Adrenal gland (tissue), 9 donors: ENCODE measurements at regions not wholly inside any gene's neighbourhood (a gene's known extent, or its start where the extent isn't known, plus 50 kb on each side); places are given as distances from the start of the nearest gene placed in this dataset.
"Not testable (repeated sequence)": the region's sequence is repeated elsewhere in the genome, so short reads cannot be mapped to it uniquely, and the experiment has no call there.

Experiments used
- DNase-seq, 7 donors: peaks; one replicate each; pipeline ENCODE4 v3.0.0-alpha.2; 2019 to 2020
- H3K27ac ChIP-seq, 5 donors: fragments of 200-600 bp; sonication (generic) in 4 of 5; 1 replicate in 3 of 5; 2 replicates in 2 of 5; pipeline versions ENCODE4 v1.5.1 to v1.8.0; 2016 to 2020; ENCODE audit warnings: mild to moderate bottlenecking in 1 of 5
- H3K27me3 ChIP-seq: fragments of 200-600 bp; 2 replicates; pipeline ENCODE4 v1.8.0; 2021
- H3K36me3 ChIP-seq, 2 donors: fragments of 200-600 bp; replicated peaks in 1 of 2; 1 replicate in 1 of 2; 2 replicates in 1 of 2; pipeline versions ENCODE4 v1.5.1 to v1.8.0; 2018 to 2022
- H3K4me1 ChIP-seq, 2 donors: fragments of 200-600 bp; replicated peaks in 1 of 2; 1 replicate in 1 of 2; 2 replicates in 1 of 2; pipeline versions ENCODE4 v1.5.1 to v1.8.0; 2018 to 2021
- H3K4me3 ChIP-seq, 4 donors: fragments of 200-600 bp; sonication (generic) in 3 of 4; one replicate each; pipeline ENCODE4 v1.5.1; 2016 to 2018
- H3K9me3 ChIP-seq, 3 donors: fragments of 200-600 bp; sonication (generic) in 1 of 3; replicated peaks in 1 of 3; 1 replicate in 2 of 3; 2 replicates in 1 of 3; pipeline versions ENCODE4 v1.5.1 to v1.8.0; 2016 to 2021
- POLR2A ChIP-seq, 2 donors: fragments of 450-650 bp; IDR thresholded peaks; one replicate each; pipeline ENCODE4 v1.6.1; 2017; ENCODE audit warnings: antibody characterized with exemption in 2 of 2, mild to moderate bottlenecking in 2 of 2, moderate library complexity in 1 of 2
- WGBS, 4 donors: extraction: QIAGEN DNeasy Blood & Tissue Kit in 2 of 4; methylation state at CpG; one replicate each; pipeline versions ENCODE4 v1.1.5 to v1.1.7; 2013 to 2017; 5-methylcytosine and 5-hydroxymethylcytosine counted together
- intact Hi-C, 2 donors: fragments of 100-400 bp; cut with DNase I; formaldehyde crosslinking; loops; one replicate each; pipeline versions ENCODE4 v1.14.1 to v1.15.0; 2022 to 2023
- TF ChIP-seq, protein P1 (sequence below), 6 experiments: fragments of 450-650 bp in 4 of 6; fragments of 200-600 bp in 2 of 6; sonication (generic) in 1 of 6; IDR thresholded peaks; 1 replicate in 5 of 6; 2 replicates in 1 of 6; pipeline versions ENCODE4 v1.5.1 to v1.8.0; 2016 to 2021; ENCODE audit warnings: antibody characterized with exemption in 6 of 6, mild to moderate bottlenecking in 2 of 6, moderate library complexity in 1 of 6
- donor health status: healthy with polysubstance abuse.
- donor health status: Bipolar disorder and iron deficiency.
- donor health status: DM: yes; HTN: yes; CAD: no.
- donor health status: DM: no; HTN: no; CAD: no.
- donor health status: DM: no; HTN: no; CAD: no.

DNA sequence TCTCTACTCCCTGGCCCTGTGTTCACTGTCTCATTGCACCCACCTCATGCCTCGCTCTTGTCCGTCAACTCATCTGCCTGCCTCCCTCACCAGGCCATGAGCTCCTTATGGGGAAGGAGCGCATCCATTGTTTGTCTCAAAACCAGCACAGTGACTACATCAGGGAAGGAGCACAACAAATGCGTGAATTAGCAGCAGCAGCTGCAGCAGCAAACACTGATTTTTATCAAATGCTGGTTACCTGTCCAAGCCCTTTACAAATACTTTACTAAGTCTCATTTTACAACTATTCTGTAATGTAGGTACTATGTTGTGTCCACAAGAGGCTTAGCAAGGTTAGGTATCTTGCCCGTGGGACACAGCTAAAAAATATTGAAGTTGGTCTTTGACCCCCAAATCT is 85.9 kb upstream of the PLET1 start:
- Histone ChIP-seq H3K9me3 (no peaks in the 10 kb centered on the region), H3K27me3 (no peaks in the 10 kb centered on the region), H3K4me1 (no peaks in the 10 kb centered on the region), H3K27ac (no peak overlapping the region), H3K36me3 (no peaks in the 10 kb centered on the region), H3K4me3 (no peak overlapping the region)
- 95 to 97% (median 96%) methylated on average over 5 of the region's 5 CpGs for WGBS, 4 donors
- TF ChIP-seq, protein P1, sequence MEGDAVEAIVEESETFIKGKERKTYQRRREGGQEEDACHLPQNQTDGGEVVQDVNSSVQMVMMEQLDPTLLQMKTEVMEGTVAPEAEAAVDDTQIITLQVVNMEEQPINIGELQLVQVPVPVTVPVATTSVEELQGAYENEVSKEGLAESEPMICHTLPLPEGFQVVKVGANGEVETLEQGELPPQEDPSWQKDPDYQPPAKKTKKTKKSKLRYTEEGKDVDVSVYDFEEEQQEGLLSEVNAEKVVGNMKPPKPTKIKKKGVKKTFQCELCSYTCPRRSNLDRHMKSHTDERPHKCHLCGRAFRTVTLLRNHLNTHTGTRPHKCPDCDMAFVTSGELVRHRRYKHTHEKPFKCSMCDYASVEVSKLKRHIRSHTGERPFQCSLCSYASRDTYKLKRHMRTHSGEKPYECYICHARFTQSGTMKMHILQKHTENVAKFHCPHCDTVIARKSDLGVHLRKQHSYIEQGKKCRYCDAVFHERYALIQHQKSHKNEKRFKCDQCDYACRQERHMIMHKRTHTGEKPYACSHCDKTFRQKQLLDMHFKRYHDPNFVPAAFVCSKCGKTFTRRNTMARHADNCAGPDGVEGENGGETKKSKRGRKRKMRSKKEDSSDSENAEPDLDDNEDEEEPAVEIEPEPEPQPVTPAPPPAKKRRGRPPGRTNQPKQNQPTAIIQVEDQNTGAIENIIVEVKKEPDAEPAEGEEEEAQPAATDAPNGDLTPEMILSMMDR (IDR thresholded peaks at IDR 0.05) = no peak
- TF ChIP-seq POLR2A (IDR thresholded peaks at IDR 0.05) = no peak
- DNase-seq = no peak
- intact Hi-C loops = no loop called here

DNA sequence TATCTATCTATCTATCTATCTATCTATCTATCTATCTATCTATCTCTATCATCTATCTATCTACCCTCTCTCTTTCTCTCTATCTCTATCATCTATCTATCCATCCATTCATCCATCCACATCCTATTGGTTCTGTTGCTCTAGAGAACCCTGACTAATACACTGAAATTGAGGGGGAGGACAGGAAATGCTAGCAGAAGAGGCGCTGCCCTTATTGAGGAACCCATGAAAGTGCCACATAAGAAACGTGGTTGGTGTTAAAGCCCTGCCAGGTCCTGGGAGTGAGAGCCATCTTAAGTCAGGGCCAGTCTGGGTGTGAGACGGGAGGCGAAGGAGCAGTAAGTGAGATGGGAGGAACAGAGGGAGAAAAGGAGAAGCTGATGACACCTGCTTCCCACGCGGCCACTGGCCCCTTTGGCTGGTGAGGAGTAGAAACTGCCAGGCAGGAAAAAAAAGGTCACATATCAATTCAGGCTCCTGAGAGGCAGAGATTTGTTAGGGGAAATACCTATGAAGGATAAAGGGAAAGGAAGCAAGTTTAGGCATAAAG is 87.9 kb upstream of the PLET1 start:
- Histone ChIP-seq H3K9me3 (no peaks in the 10 kb centered on the region), H3K36me3 (no peaks in the 10 kb centered on the region), H3K4me1 (no peaks in the 10 kb centered on the region), H3K4me3 (no peak overlapping the region), H3K27ac (no peak overlapping the region), H3K27me3 (no peaks in the 10 kb centered on the region)
- no peak for DNase-seq
- WGBS, 4 donors = 83 to 91% (median 85%) methylated on average over 6 of the region's 6 CpGs
- intact Hi-C loops = no loop called here
- TF ChIP-seq, protein P1 (IDR thresholded peaks at IDR 0.05) = no peak
- TF ChIP-seq POLR2A (IDR thresholded peaks at IDR 0.05) = no peak

DNA sequence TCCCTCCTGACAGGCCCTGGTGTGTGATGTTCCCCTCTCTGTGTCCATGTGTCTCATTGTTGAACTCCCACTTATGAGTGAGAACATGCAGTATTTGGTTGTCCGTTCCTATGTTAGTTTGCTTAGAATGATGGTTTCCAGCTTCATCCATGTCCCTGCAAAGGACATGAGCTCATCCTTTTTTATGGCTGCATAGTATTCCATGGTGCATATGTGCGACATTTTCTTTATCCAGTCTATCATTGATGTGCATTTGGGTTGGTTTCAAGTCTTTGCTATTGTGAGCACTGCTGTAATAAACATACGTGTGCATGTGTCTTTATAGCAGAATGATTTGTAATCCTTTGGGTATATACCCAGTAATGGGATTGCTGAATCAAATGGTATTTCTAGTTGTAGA is 90.8 kb upstream of the PLET1 start:
- H3K27ac ChIP-seq, H3K27me3 ChIP-seq, H3K9me3 ChIP-seq, intact Hi-C loops, DNase-seq, H3K36me3 ChIP-seq, H3K4me3 ChIP-seq: not testable (repeated sequence)
- peaks cover 4 to 11% of the 10 kb centered on the region in 2 donors for H3K4me1 ChIP-seq
- 86 to 95% (median 93%) methylated on average over 3 of the region's 3 CpGs for WGBS, 4 donors

DNA sequence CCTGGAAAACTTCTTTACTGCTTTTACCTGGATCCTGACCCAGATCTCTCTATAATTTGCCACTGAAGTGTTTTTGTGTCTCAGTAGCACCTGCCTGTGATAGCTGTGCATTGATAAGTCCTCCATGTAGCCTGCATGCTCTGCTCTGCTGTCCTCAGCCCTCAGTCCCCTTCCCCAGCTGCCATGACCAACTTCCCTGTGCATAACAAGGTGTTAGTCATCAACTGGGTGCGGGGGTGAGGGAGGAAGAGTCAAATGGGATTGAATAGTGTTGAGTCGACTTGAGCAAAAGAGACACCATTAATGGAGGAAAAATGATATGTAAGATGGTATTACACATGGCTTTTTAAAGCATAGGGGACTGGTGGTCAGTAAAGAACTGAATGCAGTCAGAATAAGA is 92.2 kb upstream of the PLET1 start:
- no peaks in the 10 kb centered on the region for H3K9me3 ChIP-seq
- H3K36me3 ChIP-seq = no peaks in the 10 kb centered on the region
- no peak for DNase-seq
- no peak for TF ChIP-seq POLR2A (IDR thresholded peaks at IDR 0.05)
- TF ChIP-seq, protein P1 (IDR thresholded peaks at IDR 0.05) = no peak
- H3K4me1 ChIP-seq = peaks cover 4 to 11% of the 10 kb centered on the region in 2 donors
- no peaks in the 10 kb centered on the region for H3K27me3 ChIP-seq
- intact Hi-C loops = no loop called here
- 85 to 100% (median 90%) methylated on average over 2 of the region's 2 CpGs for WGBS, 4 donors
- no peak overlapping the region for H3K4me3 ChIP-seq
- H3K27ac ChIP-seq = no peak overlapping the region

DNA sequence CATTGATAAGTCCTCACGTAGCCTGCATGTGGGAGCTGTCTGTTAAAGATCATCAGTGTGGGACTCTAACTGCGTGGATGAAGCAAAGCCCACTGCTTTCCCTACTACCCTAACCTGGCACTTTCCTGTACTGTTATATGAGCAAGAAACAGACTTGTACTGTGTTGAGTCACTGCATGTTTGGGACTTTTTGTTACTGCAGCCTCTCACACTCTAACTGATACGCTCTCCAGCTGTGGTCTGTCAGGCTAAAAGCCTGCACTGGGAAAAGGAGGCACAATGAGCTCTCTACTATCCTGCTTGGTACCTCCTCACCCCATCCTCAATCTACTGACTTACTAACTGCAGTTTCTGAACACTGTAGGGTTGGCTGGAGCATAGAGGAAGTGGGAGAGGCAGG is 93.7 kb upstream of the PLET1 start:
- 94 to 98% (median 95%) methylated on average over 3 of the region's 3 CpGs for WGBS, 4 donors
- no peak for TF ChIP-seq POLR2A (IDR thresholded peaks at IDR 0.05)
- TF ChIP-seq, protein P1 (IDR thresholded peaks at IDR 0.05) = no peak
- DNase-seq = no peak
- no peak overlapping the region for H3K27ac ChIP-seq
- peaks cover 4 to 11% of the 10 kb centered on the region in 2 donors for H3K4me1 ChIP-seq
- H3K4me3 ChIP-seq = no peak overlapping the region
- intact Hi-C loops = no loop called here
- H3K9me3 ChIP-seq = no peaks in the 10 kb centered on the region
- H3K27me3 ChIP-seq = no peaks in the 10 kb centered on the region
- H3K36me3 ChIP-seq = no peaks in the 10 kb centered on the region
